Fibroblast of mammary gland (primary cell): ENCODE measurements at regions not wholly inside any gene's neighbourhood (a gene's known extent, or its start where the extent isn't known, plus 50 kb on each side); places are given as distances from the start of the nearest gene placed in this dataset.
"Not testable (repeated sequence)": the region's sequence is repeated elsewhere in the genome, so short reads cannot be mapped to it uniquely, and the experiment has no call there.

Source experiments
- DNase-seq: peaks from one replicate; pipeline ENCODE4 v3.0.0-alpha.2; 2010; ENCODE audit warnings: low read depth
- H3K4me3 ChIP-seq: 2 replicates; pipeline ENCODE4 v1.5.1; 2011; ENCODE audit warnings: low read depth, mild to moderate bottlenecking, low read length, moderate library complexity; ENCODE audit not compliant: control insufficient read depth
- CTCF ChIP-seq: conservative IDR thresholded peaks from 2 replicates; pipeline ENCODE4 v1.5.1; 2011; ENCODE audit warnings: low read depth, low read length, inconsistent platforms; ENCODE audit not compliant: control insufficient read depth, insufficient read depth

DNA sequence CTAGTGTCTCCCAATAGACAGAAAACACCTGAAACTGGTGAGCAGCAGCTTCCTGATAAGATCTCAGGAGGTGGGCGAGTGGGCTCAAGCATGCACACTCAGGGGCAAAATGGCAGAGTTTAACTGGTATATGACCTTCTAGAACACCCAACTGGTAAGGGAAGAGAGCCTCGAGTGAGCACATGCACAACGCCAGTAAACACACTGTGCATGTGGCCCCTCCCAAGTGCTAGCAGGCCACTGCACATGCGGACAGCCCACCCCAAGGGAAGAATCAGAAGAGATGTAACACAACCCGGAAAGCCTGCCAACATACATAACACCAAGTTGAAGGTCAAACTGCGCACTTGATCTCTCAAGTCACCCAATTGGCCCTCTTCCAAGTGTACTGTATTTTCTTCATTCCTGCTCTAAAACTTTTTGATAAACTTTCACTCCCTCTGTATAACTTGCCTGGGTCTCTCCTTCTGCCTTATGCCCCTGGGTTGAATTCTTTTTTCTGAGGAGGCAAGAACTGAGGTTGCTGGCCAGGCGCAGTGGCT, 138.2 kb downstream of the GLUL start:
- no peak for TF ChIP-seq CTCF
- H3K4me3 ChIP-seq: no peak overlapping the region
- no peak for DNase-seq

GRCh38 chr1:182251561-182251960, 140.0 kb downstream of the GLUL start:
- TF ChIP-seq CTCF: no peak
- no peak overlapping the region for H3K4me3 ChIP-seq
- DNase-seq: no peak

GRCh38 chr1:182249201-182249676, 142.4 kb downstream of the GLUL start:
- no peak overlapping the region for H3K4me3 ChIP-seq
- no peak for TF ChIP-seq CTCF
- no peak for DNase-seq

GRCh38 chr1:182248721-182249120, 142.9 kb downstream of the GLUL start:
- no peak overlapping the region for H3K4me3 ChIP-seq
- no peak for DNase-seq
- no peak for TF ChIP-seq CTCF

- H3K4me3 ChIP-seq, DNase-seq: not testable (repeated sequence)
Observed at GRCh38 chr1:182247813-182248212, 143.8 kb downstream of the GLUL start.

GRCh38 chr1:182246783-182247182, 144.8 kb downstream of the GLUL start:
- TF ChIP-seq CTCF: no peak
- no peak for DNase-seq
- H3K4me3 ChIP-seq: no peak overlapping the region

DNA sequence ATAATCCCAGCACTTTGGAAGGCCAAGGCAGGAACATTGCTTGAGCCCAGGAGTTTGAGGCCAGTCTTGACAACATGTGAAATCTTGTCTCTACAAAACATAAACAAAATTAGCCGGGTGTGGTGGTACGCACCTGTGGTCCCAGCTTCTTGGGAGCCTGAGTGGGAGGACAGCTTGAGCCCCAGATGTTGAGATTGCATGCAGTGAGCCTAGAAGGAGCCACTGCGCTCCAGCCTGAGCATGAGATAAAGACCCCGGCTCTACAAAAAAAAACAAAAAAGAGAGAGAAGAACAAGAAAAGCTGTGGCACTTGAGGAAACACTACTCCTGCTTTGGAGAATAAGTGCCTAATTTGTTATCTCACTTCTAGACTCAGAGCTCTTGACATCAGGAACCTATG, 146.6 kb downstream of the GLUL start:
- TF ChIP-seq CTCF: no peak
- H3K4me3 ChIP-seq: no peak overlapping the region
- no peak for DNase-seq

- DNase-seq: no peak
- H3K4me3 ChIP-seq: no peak overlapping the region
- no peak for TF ChIP-seq CTCF
Observed at GRCh38 chr1:182244451-182244850, 147.1 kb downstream of the GLUL start.
